K562 (cell line): ENCODE measurements at regions not wholly inside any gene's neighbourhood (a gene's known extent, or its start where the extent isn't known, plus 50 kb on each side); places are given as distances from the start of the nearest gene placed in this dataset.

Experiments
- ATAC-seq: fragments of 200-7000 bp; cut with Tn5 transposase; 3 replicates; pipeline ENCODE4 v1.9.1; 2020; ENCODE audit warnings: moderate library complexity
- BruUV-seq: library from RNA; stranded (reverse); fragments of 400-500 nt; replicated peaks from 2 replicates; lab custom pipeline; 2021; lab: Mats Ljungman, UMichigan
- CTCF ChIA-PET: fragments of 300-600 bp; formaldehyde crosslinking; extraction: SDS; loops from one replicate; lab custom pipeline; 2021; ENCODE audit warnings: low intra/inter-chr PET ratio; lab: Yijun Ruan, JAX
- POLR2A ChIA-PET: fragments of 300-600, 350-650 bp; sonication (Branson Sonifier 250); formaldehyde crosslinking; extraction: SDS; loops from one replicate; lab custom pipeline; 2021; ENCODE audit warnings: antibody characterized with exemption, inconsistent platforms; lab: Yijun Ruan, JAX
- DNase-seq, 4 experiments: peaks; one replicate each; pipeline versions ENCODE4 v3.0.0 to v3.0.0-alpha.2; 2011 to 2018; ENCODE audit warnings: low spot score in 3 of 4, mixed read lengths in 3 of 4; ENCODE audit errors: extremely low read depth in 1 of 4
- FAIRE-seq: peaks from 2 replicates; lab custom pipeline; 2011; peaks lifted over from hg19 to GRCh38; lab: Jason Lieb, UNC
- H2AFZ ChIP-seq: 2 replicates; pipeline ENCODE4 v1.6.0; 2011; ENCODE audit warnings: low read depth, low read length, control low read depth, inconsistent platforms
- H3K27ac ChIP-seq: fragments of 200-600 bp; 3 replicates; pipeline ENCODE4 v1.8.0; 2011; ENCODE audit warnings: low read depth, mild to moderate bottlenecking, control low read depth, inconsistent platforms, low read length, moderate library complexity, mixed read lengths; ENCODE audit errors: extremely low read depth
- H3K27me3 ChIP-seq, 2 experiments: fragments of 300-600 bp in 1 of 2; 2 replicates in 1 of 2; 3 replicates in 1 of 2; pipeline versions ENCODE4 v1.6.0 to v1.8.0; 2011; ENCODE audit warnings: inconsistent platforms in 2 of 2, low read length in 2 of 2, mild to moderate bottlenecking in 1 of 2, mixed read lengths in 1 of 2, moderate library complexity in 1 of 2; ENCODE audit not compliant: control insufficient read depth in 2 of 2, insufficient read depth in 2 of 2
- H3K36me3 ChIP-seq: fragments of 300-600 bp; 3 replicates; pipeline ENCODE4 v1.8.0; 2011; ENCODE audit warnings: mild to moderate bottlenecking, low read length, inconsistent platforms; ENCODE audit not compliant: control insufficient read depth, insufficient read depth
- H3K4me1 ChIP-seq, 2 experiments: fragments of 200-600 bp in 1 of 2; replicated peaks in 1 of 2; 2 replicates in 1 of 2; 3 replicates in 1 of 2; pipeline versions ENCODE4 v1.5.1 to v1.8.0; 2011; ENCODE audit warnings: inconsistent platforms in 2 of 2, low read length in 2 of 2, mild to moderate bottlenecking in 1 of 2, mixed read lengths in 1 of 2, moderate library complexity in 1 of 2; ENCODE audit not compliant: control insufficient read depth in 2 of 2, insufficient read depth in 2 of 2
- H3K4me2 ChIP-seq: 2 replicates; pipeline ENCODE4 v1.6.1; 2011; ENCODE audit warnings: low read length, control low read depth, inconsistent platforms, mixed read lengths; ENCODE audit not compliant: insufficient read depth
- H3K4me3 ChIP-seq: fragments of 200-600 bp; sonication (generic), shearing (Covaris generic); 2 replicates; pipeline ENCODE4 v1.5.1; 2016; ENCODE audit warnings: control low read depth, inconsistent platforms
- H3K79me2 ChIP-seq: fragments of 200-600 bp; 3 replicates; pipeline ENCODE4 v1.8.0; 2011; ENCODE audit warnings: low read length, inconsistent platforms; ENCODE audit not compliant: control insufficient read depth, insufficient read depth
- H3K9ac ChIP-seq, 2 experiments: 2 replicates each; pipeline versions ENCODE4 v1.6.0 to v1.6.1; 2011; ENCODE audit warnings: low read depth in 2 of 2, low read length in 2 of 2, control low read depth in 1 of 2, inconsistent platforms in 1 of 2, mild to moderate bottlenecking in 1 of 2, mixed read lengths in 1 of 2; ENCODE audit not compliant: insufficient read depth in 1 of 2
- H3K9me1 ChIP-seq: one replicate; pipeline ENCODE4 v1.6.0; 2011; ENCODE audit warnings: inconsistent platforms, mild to moderate bottlenecking, low read length, moderate library complexity; ENCODE audit not compliant: control insufficient read depth, insufficient read depth
- H3K9me3 ChIP-seq: replicated peaks from 2 replicates; pipeline ENCODE4 v1.5.1; 2011; ENCODE audit warnings: low read depth, low read length, inconsistent platforms; ENCODE audit not compliant: control insufficient read depth, insufficient read depth
- H4K20me1 ChIP-seq: replicated peaks from 2 replicates; pipeline ENCODE4 v1.6.1; 2011; ENCODE audit warnings: low read length, inconsistent platforms, mixed read lengths; ENCODE audit not compliant: control insufficient read depth, insufficient read depth
- CBX1 ChIP-seq: sonication (generic); IDR thresholded peaks from 2 replicates; pipeline ENCODE4 v1.6.1; 2016; ENCODE audit warnings: antibody characterized with exemption, low read depth, mild to moderate bottlenecking
- HNRNPK ChIP-seq: fragments of 200-400 bp; formaldehyde crosslinking; IDR thresholded peaks from one replicate; pipeline ENCODE4 v1.6.1; 2018; ENCODE audit warnings: mild to moderate bottlenecking, low read depth, low read length; ENCODE audit not compliant: poor library complexity, severe bottlenecking
- MCM7 ChIP-seq, 2 experiments: fragments of 450-650 bp; IDR thresholded peaks; 2 replicates each; pipeline ENCODE4 v1.6.1; 2016 to 2018
- NFIX ChIP-seq: fragments of 250-450 bp; sonication (Bioruptor Pico); IDR thresholded peaks from 2 replicates; pipeline ENCODE4 v1.4.0; 2020; ENCODE audit warnings: low read depth, mild to moderate bottlenecking, moderate library complexity
- STAT5A ChIP-seq: IDR thresholded peaks from 2 replicates; pipeline ENCODE4 v1.6.1; 2012; ENCODE audit warnings: low read length, inconsistent platforms, borderline replicate concordance
- TAL1 ChIP-seq: fragments of 450-650 bp; IDR thresholded peaks from 2 replicates; pipeline ENCODE4 v1.6.1; 2016; ENCODE audit warnings: mild to moderate bottlenecking
- ZKSCAN1 ChIP-seq: fragments of 150-350 bp; IDR thresholded peaks from 2 replicates; pipeline ENCODE4 v1.6.1; 2016; ENCODE audit warnings: low read depth, low read length
- ZNF277 ChIP-seq: fragments of 250-450 bp; sonication (Bioruptor Pico); IDR thresholded peaks from 2 replicates; pipeline ENCODE4 v1.8.0; 2022; ENCODE audit warnings: inconsistent platforms, mild to moderate bottlenecking, moderate library complexity, borderline replicate concordance
- ZNF395 ChIP-seq: fragments of 200-800 bp; sonication (Bioruptor generic); IDR thresholded peaks from 2 replicates; pipeline ENCODE4 v1.6.1; 2017; ENCODE audit warnings: missing genetic modification characterization, missing compliant biosample characterization
- WGBS: fragments of 100-300 bp; shearing (Covaris generic); methylation state at CpG from one replicate; pipeline ENCODE4 v1.1.6; 2016; ENCODE audit warnings: low coverage, mixed read lengths; ENCODE audit not compliant: insufficient coverage; ENCODE audit errors: missing lambda C conversion rate; 5-methylcytosine and 5-hydroxymethylcytosine counted together
- in situ Hi-C: fragments of 300-500 bp; cut with MboI; formaldehyde crosslinking; loops from 4 replicates; pipeline ENCODE4 v1.15.0; 2018; ENCODE audit warnings: inconsistent platforms, mixed read lengths
- intact Hi-C: fragments of 100-400 bp; cut with micrococcal nuclease; formaldehyde crosslinking; loops from 2 replicates; pipeline ENCODE4 v1.14.2; 2022
- TF ChIP-seq, protein P1 (sequence below), 2 experiments: fragments of 200-800 bp in 1 of 2; sonication (Bioruptor generic) in 1 of 2; sonication (generic) in 1 of 2; formaldehyde crosslinking in 1 of 2; IDR thresholded peaks in 1 of 2; conservative IDR thresholded peaks in 1 of 2; 2 replicates each; pipeline versions ENCODE4 v1.5.0 to v1.6.1; 2016 to 2020; ENCODE audit warnings: missing compliant biosample characterization in 1 of 2, missing genetic modification characterization in 1 of 2, missing genetic modification reagents in 1 of 2
- TF ChIP-seq, protein P2 (sequence below): fragments of 250-450 bp; sonication (Bioruptor Pico); IDR thresholded peaks from 2 replicates; pipeline ENCODE4 v1.8.0; 2021; ENCODE audit warnings: mild to moderate bottlenecking, moderate library complexity

- in situ Hi-C loops: no loop called here
- Histone ChIP-seq H3K27me3 (no peaks in the 10 kb centered on the region), H3K9me3 (peaks cover 2% of the 10 kb centered on the region; the same call in 1 of the 2 replicates), H3K36me3 (no peaks in the 10 kb centered on the region), H4K20me1 (no peaks in the 10 kb centered on the region), H3K4me3 (no peak overlapping the region), H3K4me2 (no peak overlapping the region), H3K79me2 (no peaks in the 10 kb centered on the region), H3K9ac (no peak overlapping the region), H3K9me1 (no peaks in the 10 kb centered on the region), H2AFZ (no peak overlapping the region), H3K4me1 (no peaks in the 10 kb centered on the region), H3K27ac (no peak overlapping the region)
- intact Hi-C loops: no loop called here
- 0% methylated on average over 2 of the region's 2 CpGs for WGBS
- TF ChIP-seq STAT5A (no peak), MCM7 (IDR thresholded peaks at IDR 0.05) (no peak), HNRNPK (no peak), CBX1 (no peak)
- TF ChIP-seq, protein P1, sequence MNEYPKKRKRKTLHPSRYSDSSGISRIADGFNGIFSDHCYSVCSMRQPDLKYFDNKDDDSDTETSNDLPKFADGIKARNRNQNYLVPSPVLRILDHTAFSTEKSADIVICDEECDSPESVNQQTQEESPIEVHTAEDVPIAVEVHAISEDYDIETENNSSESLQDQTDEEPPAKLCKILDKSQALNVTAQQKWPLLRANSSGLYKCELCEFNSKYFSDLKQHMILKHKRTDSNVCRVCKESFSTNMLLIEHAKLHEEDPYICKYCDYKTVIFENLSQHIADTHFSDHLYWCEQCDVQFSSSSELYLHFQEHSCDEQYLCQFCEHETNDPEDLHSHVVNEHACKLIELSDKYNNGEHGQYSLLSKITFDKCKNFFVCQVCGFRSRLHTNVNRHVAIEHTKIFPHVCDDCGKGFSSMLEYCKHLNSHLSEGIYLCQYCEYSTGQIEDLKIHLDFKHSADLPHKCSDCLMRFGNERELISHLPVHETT (CRISPR knock-in tag; conservative IDR thresholded peaks at IDR 0.05 in 1 of 2, IDR thresholded peaks at IDR 0.05 in 1 of 2): no peak
- CTCF ChIA-PET: no interaction called here
- no TSS peak for BruUV-seq
- DNase-seq (no peak), ATAC-seq (no peak), FAIRE-seq (no peak)
- POLR2A ChIA-PET: no interaction called here
Measured at GRCh38 chr12:78559416-78559815, 305.2 kb upstream of the SYT1 start.

DNA sequence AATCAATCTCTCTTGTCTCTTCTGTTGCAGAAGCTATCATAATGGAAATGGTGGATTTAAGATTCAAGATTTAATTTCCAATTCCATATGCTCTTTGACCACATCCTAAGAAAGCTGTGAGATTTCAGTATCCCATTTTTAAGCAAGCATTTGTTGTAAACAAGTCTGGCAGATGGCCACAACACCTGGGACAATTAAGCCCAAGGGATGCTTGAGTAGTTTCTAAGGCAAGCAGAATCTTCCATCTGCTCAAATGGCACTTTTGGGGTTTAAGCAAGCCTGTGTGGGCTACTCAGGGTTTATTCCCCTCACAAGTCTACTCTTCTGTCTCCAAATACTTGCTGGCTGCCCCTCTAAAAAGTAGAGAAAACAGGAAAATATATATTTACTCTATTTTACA is 304.7 kb upstream of the SYT1 start:
- no peak for ATAC-seq
- intact Hi-C loops: no loop called here
- Histone ChIP-seq H3K4me2 (no peak overlapping the region), H2AFZ (no peak overlapping the region), H3K4me3 (no peak overlapping the region), H3K9me1 (no peaks in the 10 kb centered on the region), H4K20me1 (no peaks in the 10 kb centered on the region), H3K36me3 (no peaks in the 10 kb centered on the region), H3K9ac (no peak overlapping the region), H3K27ac (no peak overlapping the region), H3K79me2 (no peaks in the 10 kb centered on the region), H3K27me3 (no peaks in the 10 kb centered on the region), H3K4me1 (no peaks in the 10 kb centered on the region), H3K9me3 (peaks cover 2% of the 10 kb centered on the region; the same call in 1 of the 2 replicates)
- no TSS peak for BruUV-seq
- in situ Hi-C loops: no loop called here
- ChIA-PET CTCF (no interaction called here), POLR2A (no interaction called here)
- no peak for DNase-seq
- FAIRE-seq: no peak
- TF ChIP-seq ZNF395 (CRISPR knock-in tag): no peak
- TF ChIP-seq ZNF277 (CRISPR knock-in tag): no peak
- TF ChIP-seq NFIX: no peak
- TF ChIP-seq ZKSCAN1: no peak
- TF ChIP-seq TAL1: no peak
- TF ChIP-seq, protein P2, sequence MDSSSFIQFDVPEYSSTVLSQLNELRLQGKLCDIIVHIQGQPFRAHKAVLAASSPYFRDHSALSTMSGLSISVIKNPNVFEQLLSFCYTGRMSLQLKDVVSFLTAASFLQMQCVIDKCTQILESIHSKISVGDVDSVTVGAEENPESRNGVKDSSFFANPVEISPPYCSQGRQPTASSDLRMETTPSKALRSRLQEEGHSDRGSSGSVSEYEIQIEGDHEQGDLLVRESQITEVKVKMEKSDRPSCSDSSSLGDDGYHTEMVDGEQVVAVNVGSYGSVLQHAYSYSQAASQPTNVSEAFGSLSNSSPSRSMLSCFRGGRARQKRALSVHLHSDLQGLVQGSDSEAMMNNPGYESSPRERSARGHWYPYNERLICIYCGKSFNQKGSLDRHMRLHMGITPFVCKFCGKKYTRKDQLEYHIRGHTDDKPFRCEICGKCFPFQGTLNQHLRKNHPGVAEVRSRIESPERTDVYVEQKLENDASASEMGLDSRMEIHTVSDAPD (CRISPR knock-in tag): no peak
